ENCODE measurements at regions not wholly inside any gene's neighbourhood (a gene's known extent, or its start where the extent isn't known, plus 50 kb on each side); places are given as distances from the start of the nearest gene placed in this dataset.
"Not testable (repeated sequence)": the region's sequence is repeated elsewhere in the genome, so short reads cannot be mapped to it uniquely, and the experiment has no call there.

DNA sequence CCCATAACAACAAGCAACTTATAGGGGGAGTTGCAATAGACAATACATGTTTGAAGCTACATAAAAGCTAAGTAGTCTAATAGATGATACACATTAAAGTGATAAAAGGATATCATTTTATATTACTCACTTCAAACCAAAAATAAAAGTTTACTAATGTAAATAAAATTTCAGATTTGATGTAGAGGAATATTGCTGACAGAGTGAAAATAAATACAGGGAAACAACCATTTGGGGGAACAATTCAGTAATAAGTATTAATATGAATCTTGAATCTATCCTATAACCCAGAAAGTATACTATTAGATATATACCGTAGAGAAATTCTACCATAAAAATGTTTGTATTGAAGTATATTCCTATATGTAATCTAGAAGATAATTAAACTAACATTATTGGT lies 1248.9 kb upstream of the EPHA6 start:
- Histone ChIP-seq H2AFZ (no peak overlapping the region), H3K9ac (no peak overlapping the region), H3K9me3 (ENCODE audit: control insufficient read depth, low read length) (no peaks in the 10 kb centered on the region), H3K4me1 (no peaks in the 10 kb centered on the region), H3K79me2 (no peaks in the 10 kb centered on the region), H3K27me3 (ENCODE audit: control insufficient read depth, insufficient read depth, low read length) (no peaks in the 10 kb centered on the region), H3K4me2 (ENCODE audit: low read length) (no peak overlapping the region), H3K36me3 (ENCODE audit: control insufficient read depth, insufficient read depth, low read length) (no peaks in the 10 kb centered on the region), H3K4me3 (ENCODE audit: low read depth, low read length) (no peak overlapping the region), H3K27ac (no peak overlapping the region)
- TF ChIP-seq, protein P1, sequence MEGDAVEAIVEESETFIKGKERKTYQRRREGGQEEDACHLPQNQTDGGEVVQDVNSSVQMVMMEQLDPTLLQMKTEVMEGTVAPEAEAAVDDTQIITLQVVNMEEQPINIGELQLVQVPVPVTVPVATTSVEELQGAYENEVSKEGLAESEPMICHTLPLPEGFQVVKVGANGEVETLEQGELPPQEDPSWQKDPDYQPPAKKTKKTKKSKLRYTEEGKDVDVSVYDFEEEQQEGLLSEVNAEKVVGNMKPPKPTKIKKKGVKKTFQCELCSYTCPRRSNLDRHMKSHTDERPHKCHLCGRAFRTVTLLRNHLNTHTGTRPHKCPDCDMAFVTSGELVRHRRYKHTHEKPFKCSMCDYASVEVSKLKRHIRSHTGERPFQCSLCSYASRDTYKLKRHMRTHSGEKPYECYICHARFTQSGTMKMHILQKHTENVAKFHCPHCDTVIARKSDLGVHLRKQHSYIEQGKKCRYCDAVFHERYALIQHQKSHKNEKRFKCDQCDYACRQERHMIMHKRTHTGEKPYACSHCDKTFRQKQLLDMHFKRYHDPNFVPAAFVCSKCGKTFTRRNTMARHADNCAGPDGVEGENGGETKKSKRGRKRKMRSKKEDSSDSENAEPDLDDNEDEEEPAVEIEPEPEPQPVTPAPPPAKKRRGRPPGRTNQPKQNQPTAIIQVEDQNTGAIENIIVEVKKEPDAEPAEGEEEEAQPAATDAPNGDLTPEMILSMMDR (IDR thresholded peaks at IDR 0.05) = no peak

DNA sequence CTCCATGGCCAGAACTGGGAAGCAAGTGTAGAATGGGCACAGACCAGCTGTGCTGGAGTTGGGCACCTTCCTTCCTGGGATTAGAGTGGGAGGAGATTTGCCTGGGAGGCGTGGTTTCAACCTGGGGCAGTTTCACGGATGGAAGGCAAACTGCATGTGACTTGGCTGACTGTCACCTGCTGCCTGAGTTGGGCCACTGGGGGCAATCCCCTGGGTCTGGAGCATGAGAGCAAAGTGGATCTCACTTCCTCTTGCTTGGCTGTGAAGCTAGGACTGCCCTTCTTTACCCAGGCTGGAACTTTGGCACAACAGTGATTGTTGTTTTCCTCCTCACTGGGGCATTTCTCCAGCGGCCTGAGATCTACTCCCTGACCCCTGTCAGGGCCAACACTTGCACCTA lies 1247.0 kb upstream of the EPHA6 start:
- no peaks in the 10 kb centered on the region for H3K9me3 ChIP-seq (ENCODE audit: control insufficient read depth, low read length)
- TF ChIP-seq, protein P1 (IDR thresholded peaks at IDR 0.05) = no peak

DNA sequence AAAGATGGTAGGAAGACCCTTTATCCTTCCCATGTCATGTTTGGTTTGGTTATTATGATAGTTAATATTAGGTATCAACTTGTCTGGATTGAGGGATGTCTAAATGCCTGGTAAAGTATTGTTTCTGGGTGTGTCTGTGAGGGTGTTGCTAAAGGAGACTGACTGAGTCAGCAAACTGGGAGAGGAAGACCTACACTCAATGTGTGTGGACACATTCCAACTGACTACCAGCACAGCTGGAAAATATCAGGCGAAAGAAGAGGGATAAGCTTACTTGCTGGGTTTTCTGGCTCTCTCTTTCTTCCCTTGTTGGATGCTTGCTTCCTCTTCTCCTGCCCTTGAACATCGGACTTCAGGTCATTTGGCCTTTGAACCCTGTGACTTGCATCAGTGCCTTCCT lies 1227.6 kb upstream of the EPHA6 start:
- TF ChIP-seq, protein P1 (IDR thresholded peaks at IDR 0.05) = no peak
- Histone ChIP-seq H3K27me3 (ENCODE audit: control insufficient read depth, insufficient read depth, low read length) (no peaks in the 10 kb centered on the region), H3K9ac (no peak overlapping the region), H3K27ac (no peak overlapping the region), H3K36me3 (ENCODE audit: control insufficient read depth, insufficient read depth, low read length) (no peaks in the 10 kb centered on the region), H3K9me3 (ENCODE audit: control insufficient read depth, low read length) (no peaks in the 10 kb centered on the region), H3K4me3 (ENCODE audit: low read depth, low read length) (no peak overlapping the region), H3K4me1 (no peaks in the 10 kb centered on the region), H3K4me2 (ENCODE audit: low read length) (no peak overlapping the region), H2AFZ (no peak overlapping the region), H3K79me2 (no peaks in the 10 kb centered on the region)

More for the DNA sequence above, 1247.0 kb upstream of the EPHA6 start:
- Histone ChIP-seq H3K4me2 (ENCODE audit: low read length) (no peak overlapping the region), H2AFZ (no peak overlapping the region), H3K79me2 (no peaks in the 10 kb centered on the region), H3K4me1 (no peaks in the 10 kb centered on the region), H3K9ac (no peak overlapping the region), H3K36me3 (ENCODE audit: control insufficient read depth, insufficient read depth, low read length) (no peaks in the 10 kb centered on the region), H3K4me3 (ENCODE audit: low read depth, low read length) (no peak overlapping the region), H3K27me3 (ENCODE audit: control insufficient read depth, insufficient read depth, low read length) (no peaks in the 10 kb centered on the region), H3K27ac (no peak overlapping the region)

DNA sequence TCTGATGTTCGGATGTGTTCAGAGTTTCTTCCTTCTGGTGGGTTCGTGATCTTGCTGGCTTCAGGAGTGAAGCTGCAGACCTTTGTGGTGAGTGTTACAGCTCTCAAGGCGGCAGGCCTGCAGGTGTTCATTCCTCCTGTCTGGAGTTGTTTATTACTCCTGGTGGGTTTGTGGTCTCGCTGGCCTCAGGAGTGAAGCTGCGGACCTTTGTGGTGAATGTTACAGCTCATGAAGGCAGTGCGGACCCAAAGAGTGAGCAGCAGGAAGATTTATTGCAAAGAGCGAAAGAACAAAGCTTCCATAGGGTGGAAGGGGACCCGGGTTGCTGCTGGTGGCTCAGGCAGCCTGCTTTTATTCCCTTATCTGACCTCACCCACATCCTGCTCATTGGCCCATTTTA lies 1226.8 kb upstream of the EPHA6 start:
- H2AFZ ChIP-seq; H3K79me2 ChIP-seq; H3K4me3 ChIP-seq (ENCODE audit: low read depth, low read length); H3K4me1 ChIP-seq; H3K27me3 ChIP-seq (ENCODE audit: control insufficient read depth, insufficient read depth, low read length); H3K9ac ChIP-seq; H3K9me3 ChIP-seq (ENCODE audit: control insufficient read depth, low read length); H3K36me3 ChIP-seq (ENCODE audit: control insufficient read depth, insufficient read depth, low read length); H3K4me2 ChIP-seq (ENCODE audit: low read length); H3K27ac ChIP-seq: not testable (repeated sequence)

DNA sequence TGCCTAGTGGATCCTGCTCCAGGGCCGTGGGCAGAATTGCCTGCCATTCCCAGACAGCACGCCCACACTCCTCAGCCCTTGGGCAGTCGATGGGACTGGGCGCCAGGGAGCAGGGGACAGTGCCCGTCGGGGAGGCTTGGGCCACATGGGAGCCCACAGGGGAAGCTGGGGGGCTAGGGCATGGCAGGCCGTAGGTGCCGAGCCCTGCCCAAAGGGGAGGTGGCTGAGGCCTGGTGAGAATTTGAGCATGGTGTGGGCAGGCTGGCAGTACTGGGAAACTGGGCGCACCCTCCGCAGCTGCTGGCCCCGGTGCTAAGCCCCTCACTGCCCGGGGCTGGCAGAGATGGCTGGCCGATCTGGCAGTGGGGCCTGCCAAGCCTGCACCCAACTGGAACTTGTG lies 1225.9 kb upstream of the EPHA6 start:
- Histone ChIP-seq H3K27ac (no peak overlapping the region), H3K36me3 (ENCODE audit: control insufficient read depth, insufficient read depth, low read length) (no peaks in the 10 kb centered on the region), H3K4me2 (ENCODE audit: low read length) (no peak overlapping the region), H2AFZ (no peak overlapping the region), H3K4me3 (ENCODE audit: low read depth, low read length) (no peak overlapping the region), H3K9me3 (ENCODE audit: control insufficient read depth, low read length) (no peaks in the 10 kb centered on the region), H3K9ac (no peak overlapping the region), H3K27me3 (ENCODE audit: control insufficient read depth, insufficient read depth, low read length) (no peaks in the 10 kb centered on the region), H3K4me1 (no peaks in the 10 kb centered on the region), H3K79me2 (no peaks in the 10 kb centered on the region)
- TF ChIP-seq, protein P1 (IDR thresholded peaks at IDR 0.05) = no peak

All from parathyroid adenoma (tissue), 2 donors.